NCI-H1436 (cell line): ENCODE measurements at regions not wholly inside any gene's neighbourhood (a gene's known extent, or its start where the extent isn't known, plus 50 kb on each side); places are given as distances from the start of the nearest gene placed in this dataset.
"Not testable (repeated sequence)": the region's sequence is repeated elsewhere in the genome, so short reads cannot be mapped to it uniquely, and the experiment has no call there.

Experiments used
- DNase-seq: peaks from one replicate; lab custom pipeline; 2025; lab: John Stamatoyannopoulos, UW

- DNase-seq = no peak
These were observed 655.7 kb upstream of the INTU start for GRCh38 chr4:126976850-126977632.

GRCh38 chr4:126986005-126986404, 646.8 kb upstream of the INTU start:
- DNase-seq = no peak

GRCh38 chr4:126986828-126987227, 645.9 kb upstream of the INTU start:
- DNase-seq = no peak

GRCh38 chr4:126991965-126992364, 640.8 kb upstream of the INTU start:
- DNase-seq = no peak

- no peak for DNase-seq
These were observed 639.8 kb upstream of the INTU start for GRCh38 chr4:126992910-126993309.

- no peak for DNase-seq
These were observed 639.4 kb upstream of the INTU start for GRCh38 chr4:126993351-126993750.

GRCh38 chr4:126995235-126995634, 637.5 kb upstream of the INTU start:
- no peak for DNase-seq

- DNase-seq = no peak
These were observed 632.6 kb upstream of the INTU start for GRCh38 chr4:127000110-127000509.

- DNase-seq = no peak
These were observed 631.9 kb upstream of the INTU start for GRCh38 chr4:127000846-127001245.

- DNase-seq = no peak
These were observed 630.8 kb upstream of the INTU start for GRCh38 chr4:127001933-127002332.

- DNase-seq = no peak
These were observed 626.3 kb upstream of the INTU start for GRCh38 chr4:127006446-127006877.

- DNase-seq = no peak
These were observed 625.5 kb upstream of the INTU start for GRCh38 chr4:127007305-127007704.

- no peak for DNase-seq
These were observed 620.2 kb upstream of the INTU start for GRCh38 chr4:127012549-127012948.

- no peak for DNase-seq
These were observed 617.1 kb upstream of the INTU start for GRCh38 chr4:127015667-127016117.

- DNase-seq = no peak
These were observed 614.4 kb upstream of the INTU start for GRCh38 chr4:127018381-127018780.

GRCh38 chr4:127020831-127021230, 611.9 kb upstream of the INTU start:
- not testable (repeated sequence) for DNase-seq

- DNase-seq = no peak
These were observed 596.5 kb upstream of the INTU start for GRCh38 chr4:127036296-127036695.

GRCh38 chr4:127045861-127046260, 586.9 kb upstream of the INTU start:
- DNase-seq = no peak

GRCh38 chr4:127047930-127048329, 584.8 kb upstream of the INTU start:
- DNase-seq = no peak

GRCh38 chr4:127048376-127049044, 584.2 kb upstream of the INTU start:
- DNase-seq = no peak

GRCh38 chr4:127049526-127049925, 583.2 kb upstream of the INTU start:
- no peak for DNase-seq

- DNase-seq = no peak
These were observed 580.0 kb upstream of the INTU start for GRCh38 chr4:127052742-127053141.

GRCh38 chr4:127055357-127055756, 577.4 kb upstream of the INTU start:
- no peak for DNase-seq

GRCh38 chr4:127069675-127070074, 563.1 kb upstream of the INTU start:
- no peak for DNase-seq
